PC-9 (cell line): ENCODE measurements at regions not wholly inside any gene's neighbourhood (a gene's known extent, or its start where the extent isn't known, plus 50 kb on each side); places are given as distances from the start of the nearest gene placed in this dataset.

Experiments
- BruUV-seq: library from RNA; stranded (reverse); fragments of 400-500 nt; replicated peaks from 2 replicates; lab custom pipeline; 2021; lab: Mats Ljungman, UMichigan
- CTCF ChIA-PET: fragments of 300-600 bp; sonication (Branson Sonifier 250); formaldehyde crosslinking; loops from one replicate; lab custom pipeline; 2022; ENCODE audit warnings: antibody characterized with exemption; lab: Charles Lee
- POLR2A ChIA-PET: fragments of 300-600 bp; sonication (Branson Sonifier 250); formaldehyde crosslinking; loops from one replicate; lab custom pipeline; 2022; ENCODE audit warnings: antibody characterized with exemption; ENCODE audit not compliant: unreplicated experiment; lab: Charles Lee
- DNase-seq, 2 experiments: peaks; one replicate each; pipeline versions ENCODE4 v3.0.0 to v3.0.0-alpha.2; 2015 to 2022; ENCODE audit warnings: mixed read lengths in 1 of 2
- H2AFZ ChIP-seq: fragments of 200-600 bp; sonication (generic); 2 replicates; pipeline ENCODE4 v1.8.1; 2017; ENCODE audit warnings: antibody characterized with exemption
- H3F3A ChIP-seq: fragments of 200-600 bp; sonication (generic); 2 replicates; pipeline ENCODE4 v1.8.1; 2017; ENCODE audit warnings: antibody characterized with exemption, mild to moderate bottlenecking, low read depth; ENCODE audit not compliant: insufficient read depth
- H3K27ac ChIP-seq: fragments of 200-600 bp; sonication (generic); 2 replicates; pipeline ENCODE4 v1.6.1; 2016; ENCODE audit warnings: mixed run types
- H3K27me3 ChIP-seq: fragments of 200-600 bp; sonication (generic); 2 replicates; pipeline ENCODE4 v1.6.1; 2016; ENCODE audit warnings: low read depth, mixed run types; ENCODE audit not compliant: insufficient read depth
- H3K36me3 ChIP-seq: fragments of 200-600 bp; sonication (generic); 2 replicates; pipeline ENCODE4 v1.6.1; 2016; ENCODE audit warnings: low read depth, mixed run types
- H3K4me1 ChIP-seq: fragments of 200-600 bp; sonication (generic); replicated peaks from 2 replicates; pipeline ENCODE4 v1.6.1; 2016; ENCODE audit warnings: mixed run types; ENCODE audit not compliant: insufficient read depth
- H3K4me2 ChIP-seq: fragments of 200-600 bp; sonication (generic); 2 replicates; pipeline ENCODE4 v1.6.1; 2017; ENCODE audit warnings: mixed run types
- H3K4me3 ChIP-seq: fragments of 200-600 bp; sonication (generic); 2 replicates; pipeline ENCODE4 v1.6.1; 2016; ENCODE audit warnings: mixed run types
- H3K79me2 ChIP-seq: fragments of 200-600 bp; sonication (generic); 2 replicates; pipeline ENCODE4 v1.6.1; 2017; ENCODE audit warnings: low read depth, mixed run types
- H3K9me2 ChIP-seq: fragments of 200-600 bp; sonication (generic); 2 replicates; pipeline ENCODE4 v1.8.1; 2017; ENCODE audit warnings: mild to moderate bottlenecking; ENCODE audit not compliant: insufficient read depth
- H3K9me3 ChIP-seq: fragments of 200-600 bp; sonication (generic); 2 replicates; pipeline ENCODE4 v1.8.1; 2016; ENCODE audit warnings: low read depth; ENCODE audit not compliant: insufficient read depth
- H4K20me1 ChIP-seq: fragments of 200-600 bp; sonication (generic); 2 replicates; pipeline ENCODE4 v1.8.1; 2017; ENCODE audit not compliant: insufficient read depth
- EZH2 ChIP-seq: fragments of 200-600 bp; sonication (generic); IDR thresholded peaks from 2 replicates; pipeline ENCODE4 v1.8.0; 2017; ENCODE audit warnings: antibody characterized with exemption, low read depth
- intact Hi-C: fragments of 100-400 bp; cut with micrococcal nuclease; formaldehyde crosslinking; loops from one replicate; pipeline ENCODE4 v1.10.0; 2022; ENCODE audit not compliant: unreplicated experiment
- TF ChIP-seq, protein P1 (sequence below): fragments of 200-600 bp; sonication (generic); conservative IDR thresholded peaks from 2 replicates; pipeline ENCODE4 v1.6.1; 2017; ENCODE audit warnings: mixed run types, antibody characterized with exemption, mild to moderate bottlenecking, moderate library complexity

DNA sequence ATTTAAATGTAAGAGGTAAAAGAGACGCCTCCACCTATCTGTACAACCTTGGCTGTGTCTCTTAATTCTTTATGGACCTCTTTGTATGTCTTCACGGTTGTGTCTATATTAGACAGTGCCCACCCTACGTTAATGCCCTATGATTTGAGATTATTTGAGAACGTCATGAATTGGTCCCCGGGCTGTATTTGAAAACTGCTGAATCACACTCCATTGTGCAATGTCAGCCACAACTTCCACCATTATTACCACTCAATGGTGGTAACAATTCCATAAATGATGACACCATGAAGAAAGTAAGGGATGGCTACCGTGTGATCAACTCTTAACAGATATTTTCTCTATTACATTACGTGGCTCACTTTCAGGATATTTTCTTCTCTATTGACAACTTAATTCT is 182.4 kb upstream of the RBFOX1 start:
- H3K79me2 ChIP-seq = no peaks in the 10 kb centered on the region
- H3K27ac ChIP-seq = no peak overlapping the region
- H3K4me3 ChIP-seq = no peak overlapping the region
- ChIA-PET CTCF (no interaction called here), POLR2A (no interaction called here)
- H3K9me2 ChIP-seq = no peaks in the 10 kb centered on the region
- no peaks in the 10 kb centered on the region for H3K9me3 ChIP-seq
- H3K27me3 ChIP-seq = 0 out of 2 replicates have a peak, but pooled peaks cover 5% of the 10 kb centered on the region
- no peaks in the 10 kb centered on the region for H3K4me1 ChIP-seq
- H3K36me3 ChIP-seq = no peaks in the 10 kb centered on the region
- H3K4me2 ChIP-seq = no peak overlapping the region
- H2AFZ ChIP-seq = no peak overlapping the region
- intact Hi-C loops = no loop called here
- no peak for DNase-seq
- no peaks in the 10 kb centered on the region for H3F3A ChIP-seq
- BruUV-seq = no TSS peak
- H4K20me1 ChIP-seq = no peaks in the 10 kb centered on the region
- no peak for TF ChIP-seq EZH2
- TF ChIP-seq, protein P1, sequence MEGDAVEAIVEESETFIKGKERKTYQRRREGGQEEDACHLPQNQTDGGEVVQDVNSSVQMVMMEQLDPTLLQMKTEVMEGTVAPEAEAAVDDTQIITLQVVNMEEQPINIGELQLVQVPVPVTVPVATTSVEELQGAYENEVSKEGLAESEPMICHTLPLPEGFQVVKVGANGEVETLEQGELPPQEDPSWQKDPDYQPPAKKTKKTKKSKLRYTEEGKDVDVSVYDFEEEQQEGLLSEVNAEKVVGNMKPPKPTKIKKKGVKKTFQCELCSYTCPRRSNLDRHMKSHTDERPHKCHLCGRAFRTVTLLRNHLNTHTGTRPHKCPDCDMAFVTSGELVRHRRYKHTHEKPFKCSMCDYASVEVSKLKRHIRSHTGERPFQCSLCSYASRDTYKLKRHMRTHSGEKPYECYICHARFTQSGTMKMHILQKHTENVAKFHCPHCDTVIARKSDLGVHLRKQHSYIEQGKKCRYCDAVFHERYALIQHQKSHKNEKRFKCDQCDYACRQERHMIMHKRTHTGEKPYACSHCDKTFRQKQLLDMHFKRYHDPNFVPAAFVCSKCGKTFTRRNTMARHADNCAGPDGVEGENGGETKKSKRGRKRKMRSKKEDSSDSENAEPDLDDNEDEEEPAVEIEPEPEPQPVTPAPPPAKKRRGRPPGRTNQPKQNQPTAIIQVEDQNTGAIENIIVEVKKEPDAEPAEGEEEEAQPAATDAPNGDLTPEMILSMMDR = no peak

DNA sequence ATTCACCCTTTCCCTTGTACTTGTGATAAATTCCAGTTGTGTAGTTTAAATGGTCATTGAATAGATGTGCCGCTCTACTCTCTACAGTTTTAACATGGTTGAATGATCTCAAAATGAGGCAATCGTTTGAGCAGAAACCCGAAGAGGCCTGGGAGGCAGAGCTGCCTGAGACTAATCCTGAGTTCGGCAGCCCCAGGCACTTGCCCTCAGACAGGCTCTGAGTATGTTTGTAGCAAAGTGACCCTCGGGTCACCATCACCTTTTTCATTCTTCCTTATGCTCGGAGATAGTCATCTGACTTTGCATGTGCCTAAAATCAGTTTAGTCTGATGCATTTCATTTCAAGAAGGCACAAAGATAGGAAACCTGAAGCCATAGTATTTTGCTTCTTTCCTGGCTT is 184.0 kb upstream of the RBFOX1 start:
- no peak overlapping the region for H3K4me2 ChIP-seq
- ChIA-PET CTCF (no interaction called here), POLR2A (no interaction called here)
- H3K4me1 ChIP-seq = no peaks in the 10 kb centered on the region
- H3F3A ChIP-seq = no peaks in the 10 kb centered on the region
- H3K9me3 ChIP-seq = no peaks in the 10 kb centered on the region
- H3K9me2 ChIP-seq = no peaks in the 10 kb centered on the region
- no peak overlapping the region for H3K4me3 ChIP-seq
- H3K27ac ChIP-seq = no peak overlapping the region
- no peaks in the 10 kb centered on the region for H4K20me1 ChIP-seq
- H3K79me2 ChIP-seq = no peaks in the 10 kb centered on the region
- intact Hi-C loops = no loop called here
- no peaks in the 10 kb centered on the region for H3K36me3 ChIP-seq
- DNase-seq = no peak
- no peak for TF ChIP-seq EZH2
- TF ChIP-seq, protein P1 = no peak
- no TSS peak for BruUV-seq
- H3K27me3 ChIP-seq = 0 out of 2 replicates have a peak, but pooled peaks cover 8% of the 10 kb centered on the region
- no peak overlapping the region for H2AFZ ChIP-seq

DNA sequence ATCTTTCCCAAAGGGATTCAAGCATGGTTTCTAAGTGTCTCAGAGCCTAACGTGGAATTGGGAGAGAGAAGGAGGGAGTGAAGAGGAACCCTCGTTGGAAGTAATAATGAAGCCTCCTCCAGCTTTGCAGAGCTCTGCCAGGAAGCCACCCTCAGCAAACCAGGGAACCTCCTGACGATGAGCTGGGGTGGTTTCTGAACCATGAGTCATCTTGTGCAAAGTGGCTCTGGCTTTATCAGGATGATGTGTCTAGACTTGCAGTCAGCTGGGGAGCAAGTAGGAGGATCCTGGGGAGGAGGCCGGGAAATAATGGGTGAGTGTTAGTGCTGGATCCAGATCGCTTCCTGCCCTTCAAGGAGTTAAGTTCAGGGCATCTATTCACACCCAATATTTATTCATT is 191.7 kb upstream of the RBFOX1 start:
- BruUV-seq = no TSS peak
- no peak overlapping the region for H3K27ac ChIP-seq
- H4K20me1 ChIP-seq = no peaks in the 10 kb centered on the region
- POLR2A ChIA-PET = no interaction called here
- CTCF ChIA-PET = no interaction called here
- H3K27me3 ChIP-seq = peaks cover 17% of the 10 kb centered on the region
- no peaks in the 10 kb centered on the region for H3K79me2 ChIP-seq
- H3K4me3 ChIP-seq = no peak overlapping the region
- no peaks in the 10 kb centered on the region for H3K9me3 ChIP-seq
- no peaks in the 10 kb centered on the region for H3F3A ChIP-seq
- TF ChIP-seq, protein P1 = no peak
- no peak for TF ChIP-seq EZH2
- H3K36me3 ChIP-seq = no peaks in the 10 kb centered on the region
- H3K9me2 ChIP-seq = no peaks in the 10 kb centered on the region
- H3K4me2 ChIP-seq = no peak overlapping the region
- intact Hi-C loops = no loop called here
- H3K4me1 ChIP-seq = no peaks in the 10 kb centered on the region
- DNase-seq = no peak
- H2AFZ ChIP-seq = no peak overlapping the region
